ENCODE measurements at regions not wholly inside any gene's neighbourhood (a gene's known extent, or its start where the extent isn't known, plus 50 kb on each side); places are given as distances from the start of the nearest gene placed in this dataset.

DNA sequence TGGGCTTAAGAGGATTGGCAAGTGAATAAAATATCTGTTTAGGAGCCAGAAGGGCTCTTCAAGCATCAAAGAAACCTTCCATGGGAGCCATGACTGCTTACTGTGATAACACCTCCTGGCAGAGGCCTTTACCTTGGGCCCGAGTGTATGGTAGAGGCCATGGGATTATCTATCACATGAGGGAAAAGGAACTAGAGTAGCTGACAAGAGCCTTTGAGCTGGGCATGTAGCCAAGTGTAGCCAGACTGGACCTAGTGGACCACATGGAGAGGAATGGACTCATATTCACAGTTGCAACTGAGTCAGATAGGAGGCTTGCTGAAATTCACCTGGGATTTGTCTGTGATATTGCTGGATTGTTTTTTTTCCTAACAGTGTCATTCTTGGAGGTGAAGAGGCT is 276.0 kb upstream of the ZFHX3 start:
- POLR2A ChIA-PET: no interaction called here
- Histone ChIP-seq H3K4me2 (ENCODE audit: low read length) (no peak overlapping the region), H3K4me3 (ENCODE audit: low read depth, low read length, poor library complexity, severe bottlenecking) (no peak overlapping the region), H3K9me3 (ENCODE audit: low read length) (no peaks in the 10 kb centered on the region), H3K79me2 (ENCODE audit: insufficient read depth, low read depth, low read length) (no peaks in the 10 kb centered on the region), H2AFZ (ENCODE audit: low read length) (no peak overlapping the region), H3K36me3 (ENCODE audit: insufficient read depth, low read length) (no peaks in the 10 kb centered on the region), H3K9me2 (ENCODE audit: insufficient read depth, low read length) (no peaks in the 10 kb centered on the region), H3K27ac (ENCODE audit: low read depth, low read length, poor library complexity, severe bottlenecking) (no peak overlapping the region), H3K4me1 (ENCODE audit: insufficient read depth, low read length, poor library complexity, severe bottlenecking) (no peaks in the 10 kb centered on the region), H4K20me1 (ENCODE audit: insufficient read depth, low read length) (no peaks in the 10 kb centered on the region)
- BruUV-seq (replicated peaks): no TSS peak
- intact Hi-C loops (cut with micrococcal nuclease; ENCODE audit: unreplicated experiment): no loop called here
- CTCF ChIA-PET (ENCODE audit: unreplicated experiment): no interaction called here
- TF ChIP-seq, protein P1, sequence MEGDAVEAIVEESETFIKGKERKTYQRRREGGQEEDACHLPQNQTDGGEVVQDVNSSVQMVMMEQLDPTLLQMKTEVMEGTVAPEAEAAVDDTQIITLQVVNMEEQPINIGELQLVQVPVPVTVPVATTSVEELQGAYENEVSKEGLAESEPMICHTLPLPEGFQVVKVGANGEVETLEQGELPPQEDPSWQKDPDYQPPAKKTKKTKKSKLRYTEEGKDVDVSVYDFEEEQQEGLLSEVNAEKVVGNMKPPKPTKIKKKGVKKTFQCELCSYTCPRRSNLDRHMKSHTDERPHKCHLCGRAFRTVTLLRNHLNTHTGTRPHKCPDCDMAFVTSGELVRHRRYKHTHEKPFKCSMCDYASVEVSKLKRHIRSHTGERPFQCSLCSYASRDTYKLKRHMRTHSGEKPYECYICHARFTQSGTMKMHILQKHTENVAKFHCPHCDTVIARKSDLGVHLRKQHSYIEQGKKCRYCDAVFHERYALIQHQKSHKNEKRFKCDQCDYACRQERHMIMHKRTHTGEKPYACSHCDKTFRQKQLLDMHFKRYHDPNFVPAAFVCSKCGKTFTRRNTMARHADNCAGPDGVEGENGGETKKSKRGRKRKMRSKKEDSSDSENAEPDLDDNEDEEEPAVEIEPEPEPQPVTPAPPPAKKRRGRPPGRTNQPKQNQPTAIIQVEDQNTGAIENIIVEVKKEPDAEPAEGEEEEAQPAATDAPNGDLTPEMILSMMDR (conservative IDR thresholded peaks at IDR 0.05; ENCODE audit: low read length): no peak
- no peak for TF ChIP-seq EZH2phosphoT487 (IDR thresholded peaks at IDR 0.05; ENCODE audit: borderline replicate concordance, low read depth, low read length)
- DNase-seq (ENCODE audit: low spot score): no peak

DNA sequence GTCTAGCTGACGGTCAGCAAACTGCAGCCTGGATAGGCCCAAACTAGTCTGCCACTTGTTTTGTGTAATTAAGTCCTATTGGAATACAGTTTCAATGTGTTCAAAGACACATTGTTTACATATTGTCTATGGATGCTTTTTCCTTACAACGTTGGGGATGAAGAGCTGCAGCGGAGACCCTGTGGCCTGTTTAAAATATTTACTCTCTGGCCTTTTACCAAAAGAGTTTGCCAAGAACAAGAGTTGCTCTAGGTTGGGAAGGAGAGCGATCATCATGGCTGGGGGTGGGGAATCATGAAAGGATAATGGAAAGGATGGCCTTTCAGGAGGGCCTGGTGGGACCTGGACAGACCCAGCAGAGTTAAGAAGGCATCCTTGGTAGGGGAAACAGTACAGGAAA is 274.9 kb upstream of the ZFHX3 start:
- BruUV-seq (replicated peaks): no TSS peak

DNA sequence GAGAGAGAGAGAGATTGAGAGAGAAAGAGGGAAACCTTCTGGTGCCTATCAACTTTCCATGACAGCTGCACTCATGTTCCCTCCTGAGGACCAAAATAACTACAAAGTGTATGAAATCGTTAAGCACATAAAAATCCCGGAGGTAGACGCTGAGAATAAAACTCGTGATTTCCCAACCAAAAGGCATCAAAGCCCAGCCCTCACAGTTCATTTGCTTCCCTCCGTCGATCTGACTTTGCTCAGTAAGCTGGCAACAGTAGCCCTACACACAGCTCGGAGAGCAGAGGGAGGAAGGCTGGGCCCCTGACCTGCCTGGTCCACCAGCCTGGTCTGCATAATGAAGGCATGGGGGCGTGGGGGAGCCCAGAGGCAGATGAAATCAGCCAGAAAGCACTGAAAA is 273.9 kb upstream of the ZFHX3 start:
- Histone ChIP-seq H4K20me1 (ENCODE audit: insufficient read depth, low read length) (no peaks in the 10 kb centered on the region), H3K4me2 (ENCODE audit: low read length) (no peak overlapping the region), H3K9me2 (ENCODE audit: insufficient read depth, low read length) (no peaks in the 10 kb centered on the region), H3K4me3 (ENCODE audit: low read depth, low read length, poor library complexity, severe bottlenecking) (no peak overlapping the region), H3K79me2 (ENCODE audit: insufficient read depth, low read depth, low read length) (no peaks in the 10 kb centered on the region), H3K4me1 (ENCODE audit: insufficient read depth, low read length, poor library complexity, severe bottlenecking) (no peaks in the 10 kb centered on the region), H3K9me3 (ENCODE audit: low read length) (no peaks in the 10 kb centered on the region), H2AFZ (ENCODE audit: low read length) (no peak overlapping the region), H3K36me3 (ENCODE audit: insufficient read depth, low read length) (no peaks in the 10 kb centered on the region), H3K27ac (ENCODE audit: low read depth, low read length, poor library complexity, severe bottlenecking) (no peak overlapping the region)
- TF ChIP-seq EZH2phosphoT487 (IDR thresholded peaks at IDR 0.05; ENCODE audit: borderline replicate concordance, low read depth, low read length): no peak
- TF ChIP-seq, protein P1 (conservative IDR thresholded peaks at IDR 0.05; ENCODE audit: low read length): no peak
- DNase-seq (ENCODE audit: low spot score): no peak
- intact Hi-C loops (cut with micrococcal nuclease; ENCODE audit: unreplicated experiment): no loop called here
- POLR2A ChIA-PET: interaction anchor here (0.6 kb wide), 1 partner anchor 305 kb away, joined by 5 read pairs; no protein-coding TSS in a partner anchor
- no TSS peak for BruUV-seq (replicated peaks)
- CTCF ChIA-PET (ENCODE audit: unreplicated experiment): no interaction called here

More for the DNA sequence above, 274.9 kb upstream of the ZFHX3 start:
- POLR2A ChIA-PET: no interaction called here
- Histone ChIP-seq H3K27ac (ENCODE audit: low read depth, low read length, poor library complexity, severe bottlenecking) (no peak overlapping the region), H3K36me3 (ENCODE audit: insufficient read depth, low read length) (no peaks in the 10 kb centered on the region), H3K4me1 (ENCODE audit: insufficient read depth, low read length, poor library complexity, severe bottlenecking) (no peaks in the 10 kb centered on the region), H3K9me2 (ENCODE audit: insufficient read depth, low read length) (no peaks in the 10 kb centered on the region), H4K20me1 (ENCODE audit: insufficient read depth, low read length) (no peaks in the 10 kb centered on the region), H3K79me2 (ENCODE audit: insufficient read depth, low read depth, low read length) (no peaks in the 10 kb centered on the region), H3K9me3 (ENCODE audit: low read length) (no peaks in the 10 kb centered on the region), H3K4me2 (ENCODE audit: low read length) (no peak overlapping the region), H2AFZ (ENCODE audit: low read length) (no peak overlapping the region), H3K4me3 (ENCODE audit: low read depth, low read length, poor library complexity, severe bottlenecking) (no peak overlapping the region)
- CTCF ChIA-PET (ENCODE audit: unreplicated experiment): no interaction called here
- TF ChIP-seq, protein P1 (conservative IDR thresholded peaks at IDR 0.05; ENCODE audit: low read length): no peak
- TF ChIP-seq EZH2phosphoT487 (IDR thresholded peaks at IDR 0.05; ENCODE audit: borderline replicate concordance, low read depth, low read length): no peak
- intact Hi-C loops (cut with micrococcal nuclease; ENCODE audit: unreplicated experiment): no loop called here
- DNase-seq (ENCODE audit: low spot score): no peak

Data from OCI-LY7 (cell line).